Type B pancreatic cell (in vitro differentiated cells): ENCODE measurements at regions not wholly inside any gene's neighbourhood (a gene's known extent, or its start where the extent isn't known, plus 50 kb on each side); places are given as distances from the start of the nearest gene placed in this dataset.
A peak's percentile ranks its signal among the peaks of the same experiment; 100 is the strongest.

Source experiments
- DNase-seq: peaks from one replicate; pipeline ENCODE4 v3.0.0; 2021; ENCODE audit warnings: mixed read lengths; ENCODE audit not compliant: unreplicated experiment; ENCODE audit errors: extremely low spot score
- H3K27ac Mint-ChIP-seq: 2 replicates; pipeline ENCODE4 v1.8.0; 2021; ENCODE audit warnings: mild to moderate bottlenecking, mixed read lengths
- H3K27me3 Mint-ChIP-seq: 2 replicates; pipeline ENCODE4 v1.8.0; 2021; ENCODE audit warnings: mixed read lengths
- H3K36me3 Mint-ChIP-seq: 2 replicates; pipeline ENCODE4 v1.8.0; 2021; ENCODE audit warnings: mixed read lengths
- H3K4me1 Mint-ChIP-seq: one replicate; pipeline ENCODE4 v1.8.0; 2021; ENCODE audit warnings: mixed read lengths; ENCODE audit not compliant: unreplicated experiment
- H3K4me3 Mint-ChIP-seq: 2 replicates; pipeline ENCODE4 v1.8.0; 2021; ENCODE audit warnings: mild to moderate bottlenecking, mixed read lengths
- H3K9me3 Mint-ChIP-seq: 2 replicates; pipeline ENCODE4 v1.8.0; 2021; ENCODE audit warnings: mixed read lengths
- CTCF ChIP-seq: fragments of 200-600 bp; sonication (generic); conservative IDR thresholded peaks from 2 replicates; pipeline ENCODE4 v1.5.0; 2021; ENCODE audit warnings: antibody characterized with exemption, mild to moderate bottlenecking

GRCh38 chr6:14390805-14391204 lies 273.2 kb downstream of the CD83 start:
- Mint-ChIP-seq H3K4me1 (peaks cover 14% of the 10 kb centered on the region), H3K9me3 (peaks cover 6% of the 10 kb centered on the region), H3K27me3 (no peaks in the 10 kb centered on the region), H3K36me3 (peaks cover 5% of the 10 kb centered on the region), H3K4me3 (no peak overlapping the region), H3K27ac (peak overlapping the region; percentile 89)
- DNase-seq: no peak
- TF ChIP-seq CTCF: no peak

- Mint-ChIP-seq H3K27ac (no peak overlapping the region), H3K9me3 (peaks cover 6% of the 10 kb centered on the region), H3K27me3 (no peaks in the 10 kb centered on the region), H3K4me3 (no peak overlapping the region), H3K4me1 (peaks cover 22% of the 10 kb centered on the region), H3K36me3 (no peaks in the 10 kb centered on the region)
- TF ChIP-seq CTCF: no peak
- no peak for DNase-seq
Observed at GRCh38 chr6:14393910-14394309, 276.3 kb downstream of the CD83 start.

- Mint-ChIP-seq H3K4me1 (peaks cover 17% of the 10 kb centered on the region), H3K27ac (no peak overlapping the region), H3K9me3 (peaks cover 11% of the 10 kb centered on the region), H3K36me3 (no peaks in the 10 kb centered on the region), H3K4me3 (no peak overlapping the region), H3K27me3 (no peaks in the 10 kb centered on the region)
- DNase-seq: no peak
- no peak for TF ChIP-seq CTCF
Observed at GRCh38 chr6:14396392-14396791, 278.8 kb downstream of the CD83 start.

- H3K9me3 Mint-ChIP-seq: peaks cover 12% of the 10 kb centered on the region
- no peaks in the 10 kb centered on the region for H3K27me3 Mint-ChIP-seq
- no peak overlapping the region for H3K27ac Mint-ChIP-seq
- H3K4me1 Mint-ChIP-seq: peaks cover 18% of the 10 kb centered on the region
- H3K36me3 Mint-ChIP-seq: no peaks in the 10 kb centered on the region
- no peak overlapping the region for H3K4me3 Mint-ChIP-seq
- no peak for DNase-seq
- peak; percentile 53 for TF ChIP-seq CTCF
Observed at GRCh38 chr6:14396826-14397517, 279.4 kb downstream of the CD83 start.

GRCh38 chr6:14397518-14397901 lies 279.9 kb downstream of the CD83 start:
- no peak for TF ChIP-seq CTCF
- peaks cover 18% of the 10 kb centered on the region for H3K4me1 Mint-ChIP-seq
- DNase-seq: no peak
- H3K4me3 Mint-ChIP-seq: no peak overlapping the region
- peaks cover 12% of the 10 kb centered on the region for H3K9me3 Mint-ChIP-seq
- H3K27ac Mint-ChIP-seq: no peak overlapping the region
- H3K27me3 Mint-ChIP-seq: no peaks in the 10 kb centered on the region
- H3K36me3 Mint-ChIP-seq: no peaks in the 10 kb centered on the region
